Prostate gland (tissue), 2 donors: ENCODE measurements at regions not wholly inside any gene's neighbourhood (a gene's known extent, or its start where the extent isn't known, plus 50 kb on each side); places are given as distances from the start of the nearest gene placed in this dataset.

Experiments used
- DNase-seq: peaks from one replicate; pipeline ENCODE4 v3.0.0-alpha.2; 2019; ENCODE audit warnings: low spot score
- H3K27ac ChIP-seq, 2 donors: fragments of 200-600 bp; sonication (generic); 2 replicates each; pipeline ENCODE4 v1.5.1; 2017 to 2019
- H3K27me3 ChIP-seq: fragments of 200-600 bp; sonication (generic); replicated peaks from 2 replicates; pipeline ENCODE4 v1.5.1; 2019; ENCODE audit not compliant: insufficient read depth
- H3K36me3 ChIP-seq, 2 donors: fragments of 200-600 bp; sonication (generic); 1 replicate in 1 of 2; 2 replicates in 1 of 2; pipeline versions ENCODE4 v1.5.1 to v1.8.1; 2017 to 2019
- H3K4me1 ChIP-seq: fragments of 200-600 bp; sonication (generic); replicated peaks from 2 replicates; pipeline ENCODE4 v1.5.1; 2019
- H3K4me3 ChIP-seq, 2 donors: fragments of 200-600 bp; sonication (generic); 2 replicates each; pipeline ENCODE4 v1.5.1; 2017 to 2019
- H3K9me3 ChIP-seq: fragments of 200-600 bp; sonication (generic); 2 replicates; pipeline ENCODE4 v1.5.1; 2017
- POLR2A ChIP-seq: fragments of 450-650 bp; IDR thresholded peaks from one replicate; pipeline ENCODE4 v1.6.1; 2016; ENCODE audit warnings: antibody characterized with exemption, mild to moderate bottlenecking
- POLR2AphosphoS5 ChIP-seq: sonication (generic); formaldehyde crosslinking; IDR thresholded peaks from one replicate; pipeline ENCODE4 v1.6.1; 2017; ENCODE audit warnings: antibody characterized with exemption
- WGBS: methylation state at CpG from one replicate; pipeline ENCODE4 v1.1.5; 2018; 5-methylcytosine and 5-hydroxymethylcytosine counted together
- intact Hi-C: fragments of 100-400 bp; cut with DNase I; formaldehyde crosslinking; loops from one replicate; pipeline ENCODE4 v1.14.2; 2022
- TF ChIP-seq, protein P1 (sequence below), 4 experiments: fragments of 200-600 bp in 2 of 4; fragments of 450-650 bp in 2 of 4; sonication (generic) in 2 of 4; IDR thresholded peaks; 1 replicate in 3 of 4; 2 replicates in 1 of 4; pipeline ENCODE4 v1.5.1; 2016 to 2019; ENCODE audit warnings: antibody characterized with exemption in 4 of 4, mild to moderate bottlenecking in 2 of 4, moderate library complexity in 2 of 4

DNA sequence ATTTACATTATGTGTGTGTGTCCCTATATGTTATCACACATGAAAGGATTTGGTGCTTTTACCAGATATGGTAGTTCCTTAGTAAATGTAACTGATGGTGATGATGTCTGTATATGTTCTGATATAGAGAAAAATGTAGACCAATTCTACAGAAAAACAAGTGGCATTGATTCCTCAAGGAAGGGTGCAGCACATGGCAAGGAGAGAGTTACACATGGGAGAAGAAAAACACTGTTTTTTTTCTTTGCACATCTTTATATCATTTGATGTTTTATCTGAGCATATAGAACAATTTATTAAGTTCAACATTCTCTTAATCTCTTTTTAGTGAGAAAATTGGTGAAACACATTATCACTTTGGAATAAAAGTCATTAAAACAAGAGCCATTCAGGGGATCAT, 535.0 kb upstream of the KLF4 start:
- intact Hi-C loops, result no loop called here
- no peaks in the 10 kb centered on the region for H3K27me3 ChIP-seq

DNA sequence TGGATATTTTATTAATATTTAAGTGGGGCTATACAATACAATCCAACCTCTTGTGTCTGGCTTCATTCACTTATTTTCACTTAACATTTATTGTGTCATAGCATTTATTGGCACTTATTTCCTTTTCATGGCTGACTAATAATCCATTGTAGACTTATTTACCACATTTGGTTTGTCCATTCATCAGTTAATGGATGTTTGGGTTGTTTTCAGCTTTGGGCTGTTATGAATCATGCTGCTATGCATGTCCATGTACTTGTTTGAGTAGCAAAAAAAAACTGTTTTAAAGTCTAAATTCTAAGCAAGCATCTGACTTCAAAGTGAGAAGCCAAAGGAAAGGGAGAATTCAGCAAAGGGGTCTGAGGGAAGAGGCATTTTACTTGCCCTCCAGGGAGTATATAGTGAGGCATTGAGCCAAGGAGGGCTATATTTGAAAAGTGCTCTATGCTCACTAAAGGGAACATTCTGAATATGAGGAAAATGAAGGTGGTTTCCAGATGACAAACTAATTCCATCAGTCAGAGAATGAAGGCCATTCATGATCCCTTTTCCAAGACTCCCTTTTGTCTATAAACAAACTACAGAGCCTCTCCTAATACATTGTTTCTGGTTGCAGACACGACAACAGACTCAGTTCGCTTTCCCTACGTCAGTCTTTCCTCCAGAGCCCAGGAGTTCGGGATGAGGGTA, 532.8 kb upstream of the KLF4 start:
- Histone ChIP-seq H3K4me1 (no peaks in the 10 kb centered on the region), H3K27me3 (no peaks in the 10 kb centered on the region), H3K36me3 (no peaks in the 10 kb centered on the region), H3K9me3 (no peaks in the 10 kb centered on the region), H3K4me3 (no peak overlapping the region), H3K27ac (no peak overlapping the region)
- TF ChIP-seq, protein P1, sequence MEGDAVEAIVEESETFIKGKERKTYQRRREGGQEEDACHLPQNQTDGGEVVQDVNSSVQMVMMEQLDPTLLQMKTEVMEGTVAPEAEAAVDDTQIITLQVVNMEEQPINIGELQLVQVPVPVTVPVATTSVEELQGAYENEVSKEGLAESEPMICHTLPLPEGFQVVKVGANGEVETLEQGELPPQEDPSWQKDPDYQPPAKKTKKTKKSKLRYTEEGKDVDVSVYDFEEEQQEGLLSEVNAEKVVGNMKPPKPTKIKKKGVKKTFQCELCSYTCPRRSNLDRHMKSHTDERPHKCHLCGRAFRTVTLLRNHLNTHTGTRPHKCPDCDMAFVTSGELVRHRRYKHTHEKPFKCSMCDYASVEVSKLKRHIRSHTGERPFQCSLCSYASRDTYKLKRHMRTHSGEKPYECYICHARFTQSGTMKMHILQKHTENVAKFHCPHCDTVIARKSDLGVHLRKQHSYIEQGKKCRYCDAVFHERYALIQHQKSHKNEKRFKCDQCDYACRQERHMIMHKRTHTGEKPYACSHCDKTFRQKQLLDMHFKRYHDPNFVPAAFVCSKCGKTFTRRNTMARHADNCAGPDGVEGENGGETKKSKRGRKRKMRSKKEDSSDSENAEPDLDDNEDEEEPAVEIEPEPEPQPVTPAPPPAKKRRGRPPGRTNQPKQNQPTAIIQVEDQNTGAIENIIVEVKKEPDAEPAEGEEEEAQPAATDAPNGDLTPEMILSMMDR (IDR thresholded peaks at IDR 0.05), result no peak
- TF ChIP-seq POLR2AphosphoS5 (no peak), POLR2A (no peak)
- intact Hi-C loops, result no loop called here
- DNase-seq, result no peak
- 86% methylated on average over 4 of the region's 4 CpGs for WGBS

More for the DNA sequence above, 535.0 kb upstream of the KLF4 start:
- H3K4me3 ChIP-seq, result no peak overlapping the region
- H3K27ac ChIP-seq, result no peak overlapping the region
- H3K9me3 ChIP-seq, result no peaks in the 10 kb centered on the region
- TF ChIP-seq POLR2AphosphoS5 (no peak), POLR2A (no peak)
- TF ChIP-seq, protein P1 (IDR thresholded peaks at IDR 0.05), result no peak
- H3K4me1 ChIP-seq, result no peaks in the 10 kb centered on the region
- DNase-seq, result no peak
- no peaks in the 10 kb centered on the region for H3K36me3 ChIP-seq

DNA sequence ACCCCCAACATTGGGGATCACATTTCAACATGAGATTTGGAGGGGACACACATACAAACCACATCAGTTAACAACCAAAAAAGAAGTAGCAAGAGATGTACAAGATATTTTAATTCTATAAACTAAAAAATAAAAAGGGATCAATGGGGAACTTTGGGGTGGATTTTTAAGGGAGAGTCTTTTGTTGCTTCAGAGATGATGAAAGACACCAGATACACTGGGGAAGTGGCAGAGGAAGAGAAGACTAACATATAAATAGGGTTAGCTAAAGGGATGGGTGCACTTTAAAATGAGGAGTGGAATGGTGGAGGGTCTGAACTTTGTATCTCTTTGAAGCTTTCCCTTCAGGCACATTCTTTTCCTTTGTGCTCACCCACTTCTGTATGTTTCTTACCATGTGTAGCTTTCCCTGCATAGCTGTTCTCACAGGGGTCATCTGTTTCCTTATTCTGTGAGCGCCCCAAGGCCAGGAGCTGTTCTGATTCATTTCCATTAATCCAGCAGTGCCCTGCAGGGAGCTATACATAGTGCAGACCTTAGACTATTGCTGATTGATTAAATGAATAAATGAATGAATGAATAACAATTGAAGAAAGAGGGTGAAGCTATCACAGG, 531.6 kb upstream of the KLF4 start:
- no peak for TF ChIP-seq POLR2A
- TF ChIP-seq POLR2AphosphoS5, result no peak
- TF ChIP-seq, protein P1 (IDR thresholded peaks at IDR 0.05), result no peak
- intact Hi-C loops, result no loop called here
- Histone ChIP-seq H3K27me3 (no peaks in the 10 kb centered on the region), H3K36me3 (no peaks in the 10 kb centered on the region), H3K4me1 (no peaks in the 10 kb centered on the region), H3K9me3 (no peaks in the 10 kb centered on the region), H3K4me3 (no peak overlapping the region), H3K27ac (no peak overlapping the region)
- 97% methylated on average over 1 of the region's 1 CpG for WGBS
- no peak for DNase-seq

DNA sequence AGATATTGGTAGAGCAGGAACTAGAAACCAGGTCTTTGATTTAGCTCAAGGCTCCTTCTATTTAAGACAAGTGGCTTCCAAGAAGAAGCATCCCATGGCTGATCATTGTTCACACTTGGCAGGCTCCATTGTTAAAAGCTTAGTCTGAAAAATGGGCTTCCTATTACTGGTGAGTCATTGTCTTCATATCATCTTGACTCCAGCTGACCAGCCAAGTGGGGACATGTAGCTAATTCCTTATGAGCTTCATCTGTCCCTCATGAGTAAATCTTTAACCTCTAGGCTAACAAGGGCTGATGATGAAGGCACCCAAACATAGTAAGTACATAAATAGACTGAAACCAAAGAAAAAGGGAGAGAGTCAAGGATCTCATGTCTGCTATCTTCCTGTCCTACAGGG, 530.3 kb upstream of the KLF4 start:
- Histone ChIP-seq H3K27me3 (no peaks in the 10 kb centered on the region), H3K36me3 (no peaks in the 10 kb centered on the region), H3K4me3 (no peak overlapping the region), H3K4me1 (no peaks in the 10 kb centered on the region), H3K27ac (no peak overlapping the region), H3K9me3 (no peaks in the 10 kb centered on the region)
- TF ChIP-seq POLR2AphosphoS5, result no peak
- TF ChIP-seq, protein P1 (IDR thresholded peaks at IDR 0.05), result no peak
- TF ChIP-seq POLR2A, result no peak
- intact Hi-C loops, result no loop called here
- no peak for DNase-seq

DNA sequence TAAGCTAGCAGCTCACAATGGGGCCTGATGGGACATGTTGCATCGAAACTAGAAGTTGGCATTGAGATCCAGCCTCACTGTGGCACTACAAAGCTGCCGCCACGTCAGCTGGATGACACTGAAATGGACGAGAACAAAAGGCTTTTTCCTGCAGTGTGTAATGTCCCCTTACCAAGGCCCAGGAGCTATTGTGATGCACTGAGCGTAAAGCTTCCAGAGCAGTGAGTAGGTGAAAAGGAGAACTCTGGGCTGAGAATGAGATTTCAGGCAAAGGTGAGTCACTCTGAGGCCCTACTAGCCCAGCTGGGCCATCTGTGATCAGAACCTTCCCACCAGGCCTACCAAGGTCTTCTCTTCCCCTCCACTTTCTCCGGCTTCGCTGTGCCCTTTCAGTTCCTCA, 528.1 kb upstream of the KLF4 start:
- peak; percentile 39 for DNase-seq
- no peak overlapping the region for H3K27ac ChIP-seq
- no peaks in the 10 kb centered on the region for H3K4me1 ChIP-seq
- intact Hi-C loops, result no loop called here
- TF ChIP-seq, protein P1 (IDR thresholded peaks at IDR 0.05), result no peak
- TF ChIP-seq POLR2AphosphoS5 (no peak), POLR2A (no peak)
- WGBS, result 58% methylated on average over 7 of the region's 7 CpGs
- H3K9me3 ChIP-seq, result no peaks in the 10 kb centered on the region
- no peaks in the 10 kb centered on the region for H3K27me3 ChIP-seq
- H3K4me3 ChIP-seq, result no peak overlapping the region
- H3K36me3 ChIP-seq, result no peaks in the 10 kb centered on the region
